SK-N-SH treated with all-trans-retinoic acid at 6 μM for 48 hours (cell line): ENCODE measurements at regions not wholly inside any gene's neighbourhood (a gene's known extent, or its start where the extent isn't known, plus 50 kb on each side); places are given as distances from the start of the nearest gene placed in this dataset.
"Not testable (repeated sequence)": the region's sequence is repeated elsewhere in the genome, so short reads cannot be mapped to it uniquely, and the experiment has no call there.

Source experiments
- ATAC-seq: fragments of 200-7000 bp; cut with Tn5 transposase; 3 replicates; pipeline ENCODE4 v1.9.1; 2020; ENCODE audit warnings: mild to moderate bottlenecking, moderate library complexity
- ARNTL ChIP-seq: fragments of 450-650 bp; formaldehyde crosslinking; IDR thresholded peaks from 2 replicates; pipeline ENCODE4 v1.5.0; 2020; ENCODE audit warnings: low read depth, mild to moderate bottlenecking, moderate library complexity, borderline replicate concordance
- BACH2 ChIP-seq: fragments of 250-450 bp; sonication (Bioruptor Pico); IDR thresholded peaks from 2 replicates; pipeline ENCODE4 v1.9.0; 2021; ENCODE audit warnings: mild to moderate bottlenecking, borderline replicate concordance
- CREB5 ChIP-seq: fragments of 250-450 bp; sonication (Bioruptor Pico); IDR thresholded peaks from 2 replicates; pipeline ENCODE4 v1.5.1; 2020; ENCODE audit warnings: low read depth, mild to moderate bottlenecking, moderate library complexity
- CSDC2 ChIP-seq: fragments of 250-450 bp; sonication (Bioruptor Pico); IDR thresholded peaks from 2 replicates; pipeline ENCODE4 v1.5.0; 2020; ENCODE audit warnings: mild to moderate bottlenecking, moderate library complexity
- ESRRG ChIP-seq: fragments of 250-450 bp; sonication (Bioruptor Pico); IDR thresholded peaks from 2 replicates; pipeline ENCODE4 v1.6.1; 2021; ENCODE audit warnings: mild to moderate bottlenecking
- GLIS3 ChIP-seq: fragments of 250-450 bp; sonication (Bioruptor Pico); IDR thresholded peaks from 2 replicates; pipeline ENCODE4 v1.5.0; 2020; ENCODE audit warnings: mild to moderate bottlenecking, moderate library complexity
- ISL1 ChIP-seq: fragments of 250-450 bp; sonication (Bioruptor Pico); IDR thresholded peaks from 2 replicates; pipeline ENCODE4 v2.1.2; 2022; ENCODE audit warnings: mild to moderate bottlenecking, moderate library complexity
- OSR1 ChIP-seq: fragments of 250-450 bp; sonication (Bioruptor Pico); IDR thresholded peaks from 2 replicates; pipeline ENCODE4 v1.8.0; 2022; ENCODE audit warnings: moderate library complexity, mild to moderate bottlenecking, inconsistent platforms
- POU6F1 ChIP-seq: fragments of 250-450 bp; sonication (Bioruptor Pico); IDR thresholded peaks from 2 replicates; pipeline ENCODE4 v1.8.0; 2021; ENCODE audit warnings: low read depth, mild to moderate bottlenecking, moderate library complexity, borderline replicate concordance
- PPARA ChIP-seq: fragments of 250-450 bp; sonication (Bioruptor Pico); IDR thresholded peaks from 2 replicates; pipeline ENCODE4 v1.5.0; 2020; ENCODE audit warnings: mild to moderate bottlenecking, borderline replicate concordance
- SNAI2 ChIP-seq: fragments of 250-450 bp; sonication (Bioruptor Pico); IDR thresholded peaks from 2 replicates; pipeline ENCODE4 v1.5.0; 2020; ENCODE audit warnings: mild to moderate bottlenecking, moderate library complexity
- TOX ChIP-seq: fragments of 250-450 bp; sonication (Bioruptor Pico); IDR thresholded peaks from 2 replicates; pipeline ENCODE4 v1.8.0; 2021; ENCODE audit warnings: mild to moderate bottlenecking, moderate library complexity, borderline replicate concordance
- ZFP3 ChIP-seq: fragments of 250-450 bp; sonication (Bioruptor Pico); IDR thresholded peaks from 2 replicates; pipeline ENCODE4 v1.5.0; 2020; ENCODE audit warnings: mild to moderate bottlenecking, moderate library complexity
- ZFP30 ChIP-seq: fragments of 450-650 bp; formaldehyde crosslinking; IDR thresholded peaks from 2 replicates; pipeline ENCODE4 v1.5.0; 2022; ENCODE audit warnings: mild to moderate bottlenecking, moderate library complexity
- ZNF565 ChIP-seq: fragments of 450-650 bp; formaldehyde crosslinking; conservative IDR thresholded peaks from 2 replicates; pipeline ENCODE4 v1.5.0; 2020; ENCODE audit warnings: low read depth, mild to moderate bottlenecking, moderate library complexity
- ZNF70 ChIP-seq: fragments of 450-650 bp; formaldehyde crosslinking; IDR thresholded peaks from 2 replicates; pipeline ENCODE4 v1.5.0; 2020; ENCODE audit warnings: mild to moderate bottlenecking, moderate library complexity
- ZNF8 ChIP-seq: fragments of 450-650 bp; formaldehyde crosslinking; IDR thresholded peaks from 2 replicates; pipeline ENCODE4 v1.5.0; 2020; ENCODE audit warnings: mild to moderate bottlenecking, moderate library complexity
- TF ChIP-seq, protein P1 (sequence below): fragments of 250-450 bp; sonication (Bioruptor Pico); IDR thresholded peaks from 2 replicates; pipeline ENCODE4 v1.5.1; 2021; ENCODE audit warnings: mild to moderate bottlenecking, moderate library complexity
- TF ChIP-seq, protein P2 (sequence below): fragments of 250-450 bp; sonication (Bioruptor Pico); IDR thresholded peaks from 2 replicates; pipeline ENCODE4 v1.5.0; 2020; ENCODE audit warnings: mild to moderate bottlenecking, moderate library complexity

GRCh38 chr9:96056226-96056625 lies 180.7 kb downstream of the ERCC6L2 start:
- TF ChIP-seq ESRRG (no peak), CSDC2 (CRISPR knock-in tag) (no peak), PPARA (CRISPR knock-in tag) (no peak), GLIS3 (CRISPR knock-in tag) (no peak), OSR1 (no peak), ZNF70 (CRISPR knock-in tag) (no peak), ZNF8 (CRISPR knock-in tag) (no peak), BACH2 (CRISPR knock-in tag) (no peak), ZNF565 (CRISPR knock-in tag) (no peak), TOX (CRISPR knock-in tag) (no peak), ISL1 (no peak), ZFP3 (CRISPR knock-in tag) (no peak), CREB5 (CRISPR knock-in tag) (no peak), ARNTL (no peak)
- TF ChIP-seq, protein P1, sequence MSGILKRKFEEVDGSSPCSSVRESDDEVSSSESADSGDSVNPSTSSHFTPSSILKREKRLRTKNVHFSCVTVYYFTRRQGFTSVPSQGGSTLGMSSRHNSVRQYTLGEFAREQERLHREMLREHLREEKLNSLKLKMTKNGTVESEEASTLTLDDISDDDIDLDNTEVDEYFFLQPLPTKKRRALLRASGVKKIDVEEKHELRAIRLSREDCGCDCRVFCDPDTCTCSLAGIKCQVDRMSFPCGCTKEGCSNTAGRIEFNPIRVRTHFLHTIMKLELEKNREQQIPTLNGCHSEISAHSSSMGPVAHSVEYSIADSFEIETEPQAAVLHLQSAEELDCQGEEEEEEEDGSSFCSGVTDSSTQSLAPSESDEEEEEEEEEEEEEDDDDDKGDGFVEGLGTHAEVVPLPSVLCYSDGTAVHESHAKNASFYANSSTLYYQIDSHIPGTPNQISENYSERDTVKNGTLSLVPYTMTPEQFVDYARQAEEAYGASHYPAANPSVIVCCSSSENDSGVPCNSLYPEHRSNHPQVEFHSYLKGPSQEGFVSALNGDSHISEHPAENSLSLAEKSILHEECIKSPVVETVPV (CRISPR knock-in tag), result no peak
- no peak for ATAC-seq

DNA sequence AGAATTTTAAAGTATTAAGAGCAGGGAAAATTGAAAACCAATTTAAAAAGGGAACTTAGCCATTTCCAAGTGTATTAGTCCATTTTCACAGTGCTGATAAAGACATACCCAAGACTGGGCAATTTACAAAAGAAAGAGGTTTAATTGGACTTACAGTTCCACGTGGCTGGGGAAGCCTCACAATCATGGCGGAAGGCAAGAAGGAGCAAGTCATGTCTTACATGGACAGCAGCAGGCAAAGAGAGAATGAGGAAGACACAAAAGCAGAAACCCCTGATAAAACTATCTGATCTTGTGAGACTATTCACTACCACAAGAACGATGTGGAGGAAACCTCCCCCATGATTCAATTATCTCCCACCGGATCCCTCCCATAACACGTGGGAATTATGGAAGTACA lies 178.8 kb downstream of the ERCC6L2 start:
- ATAC-seq, result not testable (repeated sequence)

DNA sequence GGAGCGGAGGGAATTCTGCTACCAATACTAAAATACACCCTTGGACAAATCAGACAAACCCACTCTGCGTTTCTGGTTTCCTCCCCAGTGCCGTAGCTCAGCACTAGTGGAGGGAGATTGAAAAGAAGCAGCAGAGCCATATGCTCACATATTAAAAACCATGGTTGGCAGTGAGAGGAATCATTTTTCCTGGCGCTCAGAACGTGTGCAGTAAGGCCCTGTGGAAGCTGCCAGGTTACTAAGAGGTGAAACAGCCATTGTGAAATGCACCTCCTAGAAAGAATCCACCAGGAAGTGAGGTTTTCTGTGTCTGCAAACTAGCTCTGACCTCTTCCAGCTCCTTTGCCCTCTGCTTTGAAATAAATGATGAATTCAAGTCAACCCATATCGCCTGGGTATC lies 177.2 kb downstream of the ERCC6L2 start:
- no peak for ATAC-seq
- TF ChIP-seq ZFP3 (CRISPR knock-in tag), result no peak
- TF ChIP-seq ZFP30 (CRISPR knock-in tag), result no peak
- no peak for TF ChIP-seq CREB5 (CRISPR knock-in tag)
- no peak for TF ChIP-seq BACH2 (CRISPR knock-in tag)
- TF ChIP-seq, protein P1 (CRISPR knock-in tag), result no peak
- TF ChIP-seq CSDC2 (CRISPR knock-in tag), result no peak
- TF ChIP-seq, protein P2, sequence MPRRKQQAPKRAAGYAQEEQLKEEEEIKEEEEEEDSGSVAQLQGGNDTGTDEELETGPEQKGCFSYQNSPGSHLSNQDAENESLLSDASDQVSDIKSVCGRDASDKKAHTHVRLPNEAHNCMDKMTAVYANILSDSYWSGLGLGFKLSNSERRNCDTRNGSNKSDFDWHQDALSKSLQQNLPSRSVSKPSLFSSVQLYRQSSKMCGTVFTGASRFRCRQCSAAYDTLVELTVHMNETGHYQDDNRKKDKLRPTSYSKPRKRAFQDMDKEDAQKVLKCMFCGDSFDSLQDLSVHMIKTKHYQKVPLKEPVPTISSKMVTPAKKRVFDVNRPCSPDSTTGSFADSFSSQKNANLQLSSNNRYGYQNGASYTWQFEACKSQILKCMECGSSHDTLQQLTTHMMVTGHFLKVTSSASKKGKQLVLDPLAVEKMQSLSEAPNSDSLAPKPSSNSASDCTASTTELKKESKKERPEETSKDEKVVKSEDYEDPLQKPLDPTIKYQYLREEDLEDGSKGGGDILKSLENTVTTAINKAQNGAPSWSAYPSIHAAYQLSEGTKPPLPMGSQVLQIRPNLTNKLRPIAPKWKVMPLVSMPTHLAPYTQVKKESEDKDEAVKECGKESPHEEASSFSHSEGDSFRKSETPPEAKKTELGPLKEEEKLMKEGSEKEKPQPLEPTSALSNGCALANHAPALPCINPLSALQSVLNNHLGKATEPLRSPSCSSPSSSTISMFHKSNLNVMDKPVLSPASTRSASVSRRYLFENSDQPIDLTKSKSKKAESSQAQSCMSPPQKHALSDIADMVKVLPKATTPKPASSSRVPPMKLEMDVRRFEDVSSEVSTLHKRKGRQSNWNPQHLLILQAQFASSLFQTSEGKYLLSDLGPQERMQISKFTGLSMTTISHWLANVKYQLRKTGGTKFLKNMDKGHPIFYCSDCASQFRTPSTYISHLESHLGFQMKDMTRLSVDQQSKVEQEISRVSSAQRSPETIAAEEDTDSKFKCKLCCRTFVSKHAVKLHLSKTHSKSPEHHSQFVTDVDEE (CRISPR knock-in tag), result no peak
- TF ChIP-seq, all 23 proteins: peak for 0

GRCh38 chr9:96051423-96051822 lies 175.9 kb downstream of the ERCC6L2 start:
- no peak for ATAC-seq
- no peak for TF ChIP-seq CSDC2 (CRISPR knock-in tag)
- TF ChIP-seq ZFP3 (CRISPR knock-in tag), result no peak
- TF ChIP-seq SNAI2 (CRISPR knock-in tag), result no peak
- no peak for TF ChIP-seq BACH2 (CRISPR knock-in tag)
- TF ChIP-seq, protein P1 (CRISPR knock-in tag), result no peak
- TF ChIP-seq PPARA (CRISPR knock-in tag), result no peak
- TF ChIP-seq ZNF565 (CRISPR knock-in tag), result no peak
- TF ChIP-seq, protein P2 (CRISPR knock-in tag), result no peak
- no peak for TF ChIP-seq POU6F1 (CRISPR knock-in tag)
- no peak for TF ChIP-seq ZNF8 (CRISPR knock-in tag)
- TF ChIP-seq OSR1, result no peak
- no peak for TF ChIP-seq ZNF70 (CRISPR knock-in tag)
- no peak for TF ChIP-seq ESRRG
